Kidney glomerular epithelial cell (primary cell): ENCODE measurements at regions not wholly inside any gene's neighbourhood (a gene's known extent, or its start where the extent isn't known, plus 50 kb on each side); places are given as distances from the start of the nearest gene placed in this dataset.

Experiments
- DNase-seq: peaks from one replicate; lab custom pipeline; 2025; lab: John Stamatoyannopoulos, UW

DNA sequence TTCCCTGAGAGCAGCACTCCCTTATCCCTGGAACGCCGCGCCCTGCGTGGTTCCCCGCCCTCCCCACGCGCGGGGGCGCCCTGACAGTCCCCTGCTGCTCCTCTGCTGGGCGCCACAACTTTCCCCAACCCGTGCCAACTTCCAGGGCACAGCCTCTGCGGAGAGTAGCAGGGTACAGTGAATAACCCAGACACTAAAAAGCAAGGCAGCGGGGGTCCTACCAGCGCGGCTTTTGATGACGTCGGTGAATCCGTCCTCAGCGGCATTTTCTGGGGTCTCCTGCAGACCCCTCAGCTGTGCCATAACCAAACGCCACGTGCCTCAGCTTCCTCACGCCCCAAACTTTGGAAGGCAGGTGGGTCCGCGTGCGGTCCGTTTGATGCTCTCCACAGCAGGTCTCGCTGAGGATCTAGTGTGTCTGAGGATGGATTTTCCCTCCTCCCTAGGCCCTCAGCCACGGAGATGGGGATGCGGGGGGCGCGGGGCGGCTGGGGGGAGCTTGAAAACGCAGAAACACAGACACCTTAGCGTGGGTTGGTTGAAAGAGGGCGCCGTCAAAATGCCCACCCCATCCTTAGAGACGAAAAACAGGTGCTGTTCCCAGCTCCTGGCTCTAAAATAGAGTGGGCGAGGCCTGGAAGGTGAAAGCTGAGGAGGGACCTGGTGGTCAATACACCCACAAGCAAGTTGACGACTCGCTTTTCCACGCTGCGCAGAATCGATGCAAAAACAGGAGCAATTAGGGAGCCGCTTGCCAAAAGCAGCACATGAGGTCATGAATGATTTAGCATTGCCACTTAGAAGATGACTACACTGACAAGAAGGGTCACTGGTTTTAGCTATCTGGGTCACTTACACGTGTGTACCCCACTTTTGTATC lies 405.6 kb downstream of the FAM47A start:
- no peak for DNase-seq

DNA sequence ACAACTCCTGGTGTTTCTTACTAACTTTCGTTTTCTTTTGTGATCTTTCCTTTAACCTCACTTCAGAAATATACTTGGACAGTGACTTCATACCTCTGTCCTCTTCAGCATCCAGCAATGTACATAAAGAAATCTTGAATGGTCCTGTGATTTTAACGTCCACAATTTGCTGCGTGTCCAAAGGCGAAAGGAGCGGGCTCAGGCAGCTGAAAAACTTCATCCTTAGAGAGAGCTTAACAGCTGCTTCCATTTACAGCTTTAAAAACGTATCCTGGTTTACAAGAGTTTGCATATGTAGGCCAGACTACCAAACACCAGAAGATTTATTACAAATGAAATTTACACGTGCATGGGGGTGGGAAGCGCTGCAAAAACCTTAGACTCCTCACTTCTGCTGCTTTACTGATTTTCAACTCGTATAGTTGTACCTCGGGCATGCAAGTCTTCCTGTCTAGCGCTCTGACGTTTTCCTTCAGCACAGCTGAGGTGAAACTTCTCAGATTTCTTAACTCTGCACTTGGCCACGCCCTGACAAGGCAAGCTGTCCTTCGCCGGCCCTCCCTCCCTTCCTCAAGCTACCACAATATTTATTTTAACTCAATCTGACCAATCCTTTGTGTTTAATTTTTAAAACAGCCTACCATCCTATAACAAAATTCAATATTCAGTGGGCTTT lies 406.4 kb downstream of the FAM47A start:
- DNase-seq = peak; percentile 25

DNA sequence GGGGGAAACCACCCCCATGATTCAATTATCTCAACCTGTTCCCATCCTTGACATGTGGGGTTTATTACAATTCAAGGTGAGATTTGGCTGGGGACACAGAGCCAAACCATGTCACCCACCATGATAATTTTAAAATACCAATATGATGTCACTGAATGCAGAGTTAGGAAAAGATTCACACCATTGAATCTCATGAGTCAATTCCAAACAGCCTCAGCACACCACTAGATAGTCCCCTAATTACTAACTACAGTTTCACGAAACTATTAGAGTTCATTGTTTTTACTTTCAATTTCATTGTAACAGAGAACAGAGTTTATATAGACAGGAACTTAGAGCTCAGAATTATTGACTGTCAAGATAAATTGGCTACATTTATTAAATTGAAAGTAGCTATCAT lies 410.2 kb downstream of the FAM47A start:
- no peak for DNase-seq

DNA sequence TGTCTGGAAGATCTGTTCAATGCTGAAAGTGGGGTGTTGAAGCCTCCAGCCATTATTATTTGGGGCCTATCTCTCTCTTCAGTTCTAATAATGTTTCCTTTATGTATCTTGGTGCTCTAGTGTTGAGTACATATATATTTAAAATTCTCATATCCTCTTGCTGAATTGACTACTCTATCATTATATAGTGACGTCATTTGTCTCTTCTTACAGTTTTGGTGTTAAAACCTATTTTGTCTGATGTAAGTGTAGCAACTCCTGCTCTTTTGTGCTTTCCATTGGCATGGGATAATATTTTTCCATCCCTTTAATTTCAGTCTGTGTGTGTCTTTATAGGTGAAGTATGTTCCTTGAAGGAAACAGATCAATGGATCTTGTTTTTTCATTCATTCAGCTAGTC lies 446.0 kb downstream of the FAM47A start:
- no peak for DNase-seq
